ENCODE measurements at regions not wholly inside any gene's neighbourhood (a gene's known extent, or its start where the extent isn't known, plus 50 kb on each side); places are given as distances from the start of the nearest gene placed in this dataset.

DNA sequence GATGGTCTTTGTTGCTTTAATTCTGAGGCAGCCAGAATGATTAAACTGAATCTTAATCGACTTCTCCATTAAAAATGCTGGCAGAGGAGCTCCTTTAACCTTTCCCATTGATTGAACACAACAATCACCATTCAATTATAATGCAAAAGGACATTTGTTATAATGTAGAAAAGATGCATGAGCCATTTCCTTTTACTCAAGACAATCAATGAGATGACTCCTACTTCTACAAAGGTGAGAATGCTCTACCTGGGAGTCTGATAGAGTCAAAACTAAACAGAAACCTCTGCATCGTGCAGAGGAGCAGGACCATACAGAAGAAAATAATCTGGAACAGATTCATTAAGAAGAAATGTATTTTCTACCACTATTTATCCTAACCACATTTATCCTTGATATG lies 253.6 kb upstream of the DACH1 start:
- TF ChIP-seq CTCF (IDR thresholded peaks at IDR 0.05), result no peak
- TF ChIP-seq EP300 (IDR thresholded peaks at IDR 0.05), result no peak
- TF ChIP-seq POLR2A (IDR thresholded peaks at IDR 0.05), result no peak

Measured in ovary (tissue), 3 donors.